GM12878 (cell line): ENCODE measurements at regions not wholly inside any gene's neighbourhood (a gene's known extent, or its start where the extent isn't known, plus 50 kb on each side); places are given as distances from the start of the nearest gene placed in this dataset.

Source experiments
- ATAC-seq: fragments of 200-7000 bp; cut with Tn5 transposase; 3 replicates; pipeline ENCODE4 v1.9.1; 2020; ENCODE audit warnings: mild to moderate bottlenecking, moderate library complexity
- BruUV-seq: library from RNA; stranded (reverse); fragments of 400-500 nt; replicated peaks from 2 replicates; lab custom pipeline; 2021; lab: Mats Ljungman, UMichigan
- CTCF ChIA-PET: fragments of 300-600 bp; sonication (Branson Sonifier 250); formaldehyde crosslinking; extraction: SDS; loops from one replicate; lab custom pipeline; 2021; ENCODE audit warnings: inconsistent platforms; lab: Yijun Ruan, JAX
- POLR2A ChIA-PET: fragments of 350-600 bp; formaldehyde crosslinking; extraction: SDS; loops from one replicate; lab custom pipeline; 2021; ENCODE audit warnings: inconsistent platforms; lab: Charles Lee
- RAD21 ChIA-PET: fragments of 300-600 bp; sonication (Branson Sonifier 250); formaldehyde crosslinking; loops from one replicate; lab custom pipeline; 2023; ENCODE audit warnings: antibody characterized with exemption; ENCODE audit not compliant: unreplicated experiment; lab: Charles Lee
- SMC1A ChIA-PET: fragments of 300-600 bp; sonication (Branson Sonifier 250); formaldehyde crosslinking; loops from one replicate; lab custom pipeline; 2023; ENCODE audit not compliant: unreplicated experiment, uncharacterized antibody; lab: Charles Lee
- DNase-seq: peaks from one replicate; pipeline ENCODE4 v3.0.0-alpha.2; 2011; ENCODE audit warnings: low read depth, low spot score
- FAIRE-seq: peaks from 3 replicates; lab custom pipeline; 2011; peaks lifted over from hg19 to GRCh38; lab: Jason Lieb, UNC
- H2AFZ ChIP-seq: 2 replicates; pipeline ENCODE4 v1.6.0; 2011; ENCODE audit warnings: low read depth, low read length, control low read depth; ENCODE audit not compliant: control insufficient read depth
- H3K27ac ChIP-seq: 2 replicates; pipeline ENCODE4 v1.5.1; 2011; ENCODE audit warnings: control low read depth; ENCODE audit not compliant: control insufficient read depth, insufficient read depth
- H3K27me3 ChIP-seq, 2 experiments: replicated peaks in 1 of 2; 2 replicates each; pipeline versions ENCODE4 v1.6.0 to v1.6.1; 2011; ENCODE audit warnings: low read length in 1 of 2; ENCODE audit not compliant: control insufficient read depth in 2 of 2, insufficient read depth in 2 of 2
- H3K36me3 ChIP-seq, 2 experiments: 2 replicates each; pipeline ENCODE4 v1.5.1; 2011; ENCODE audit warnings: low read length in 1 of 2; ENCODE audit not compliant: control insufficient read depth in 2 of 2, insufficient read depth in 2 of 2
- H3K4me1 ChIP-seq: 2 replicates; pipeline ENCODE4 v1.6.1; 2011; ENCODE audit warnings: mild to moderate bottlenecking, low read length, moderate library complexity, mixed read lengths; ENCODE audit not compliant: control insufficient read depth, insufficient read depth
- H3K4me2 ChIP-seq: 2 replicates; pipeline ENCODE4 v1.6.0; 2011; ENCODE audit warnings: control low read depth; ENCODE audit not compliant: control insufficient read depth, insufficient read depth
- H3K4me3 ChIP-seq: fragments of 200-600 bp; sonication (generic); 2 replicates; pipeline ENCODE4 v1.5.1; 2016
- H3K79me2 ChIP-seq: 2 replicates; pipeline ENCODE4 v1.6.0; 2011; ENCODE audit warnings: low read length; ENCODE audit not compliant: control insufficient read depth, insufficient read depth
- H3K9ac ChIP-seq: 2 replicates; pipeline ENCODE4 v1.8.0; 2011; ENCODE audit warnings: low read length, control low read depth, mixed read lengths; ENCODE audit not compliant: control insufficient read depth, insufficient read depth
- H3K9me3 ChIP-seq: replicated peaks from 3 replicates; pipeline ENCODE4 v1.5.1; 2011; ENCODE audit warnings: mild to moderate bottlenecking, low read length; ENCODE audit not compliant: control insufficient read depth, insufficient read depth
- H4K20me1 ChIP-seq: 2 replicates; pipeline ENCODE4 v1.6.0; 2011; ENCODE audit not compliant: control insufficient read depth, insufficient read depth
- BACH1 ChIP-seq: fragments of 450-650 bp; IDR thresholded peaks from 2 replicates; pipeline ENCODE4 v1.6.1; 2017; ENCODE audit warnings: mild to moderate bottlenecking, borderline replicate concordance
- BMI1 ChIP-seq: fragments of 450-650 bp; IDR thresholded peaks from 2 replicates; pipeline ENCODE4 v1.6.1; 2016; ENCODE audit warnings: mild to moderate bottlenecking, moderate library complexity, borderline replicate concordance
- CBX3 ChIP-seq: fragments of 200-600 bp; sonication (generic); IDR thresholded peaks from 2 replicates; pipeline ENCODE4 v1.6.1; 2016; ENCODE audit warnings: low read depth, borderline replicate concordance
- EGR1 ChIP-seq, 2 experiments: IDR thresholded peaks; 1 replicate in 1 of 2; 2 replicates in 1 of 2; pipeline ENCODE4 v1.6.1; 2011 to 2012; ENCODE audit warnings: low read depth in 2 of 2, low read length in 2 of 2, borderline replicate concordance in 1 of 2, mild to moderate bottlenecking in 1 of 2, moderate library complexity in 1 of 2
- FOXK2 ChIP-seq: fragments of 450-650 bp; IDR thresholded peaks from 2 replicates; pipeline ENCODE4 v1.6.1; 2017; ENCODE audit warnings: mild to moderate bottlenecking, moderate library complexity
- FOXM1 ChIP-seq: IDR thresholded peaks from 2 replicates; pipeline ENCODE4 v1.6.1; 2012; ENCODE audit warnings: low read depth, mild to moderate bottlenecking, inconsistent platforms, low read length, moderate library complexity
- GABPA ChIP-seq: IDR thresholded peaks from 2 replicates; pipeline ENCODE4 v1.6.1; 2014; ENCODE audit warnings: antibody characterized with exemption, low read depth, mild to moderate bottlenecking, inconsistent platforms
- HDAC6 ChIP-seq: fragments of 200-600 bp; sonication (generic); IDR thresholded peaks from one replicate; pipeline ENCODE4 v1.8.0; 2017; ENCODE audit warnings: antibody characterized with exemption; ENCODE audit not compliant: unreplicated experiment
- KLF5 ChIP-seq: fragments of 450-650 bp; IDR thresholded peaks from 2 replicates; pipeline ENCODE4 v1.6.1; 2014; ENCODE audit warnings: mild to moderate bottlenecking; ENCODE audit not compliant: partially characterized antibody
- MEF2A ChIP-seq: IDR thresholded peaks from 2 replicates; pipeline ENCODE4 v1.6.1; 2011; ENCODE audit warnings: low read depth, mild to moderate bottlenecking, low read length, moderate library complexity; ENCODE audit not compliant: insufficient read depth
- RELA ChIP-seq: fragments of 450-650 bp; IDR thresholded peaks from 2 replicates; pipeline ENCODE4 v1.8.0; 2014; ENCODE audit warnings: borderline replicate concordance; ENCODE audit not compliant: partially characterized antibody
- SMAD1 ChIP-seq: fragments of 450-650 bp; IDR thresholded peaks from 2 replicates; pipeline ENCODE4 v1.6.1; 2018; ENCODE audit warnings: mild to moderate bottlenecking, low read depth; ENCODE audit not compliant: partially characterized antibody
- SMAD5 ChIP-seq: IDR thresholded peaks from 2 replicates; pipeline ENCODE4 v1.6.1; 2016; ENCODE audit warnings: antibody characterized with exemption, low read depth
- YBX1 ChIP-seq: fragments of 450-650 bp; IDR thresholded peaks from 2 replicates; pipeline ENCODE4 v1.6.1; 2016; ENCODE audit warnings: antibody characterized with exemption
- ZNF217 ChIP-seq: fragments of 450-650 bp; IDR thresholded peaks from 2 replicates; pipeline ENCODE4 v1.6.1; 2017; ENCODE audit warnings: antibody characterized with exemption, mild to moderate bottlenecking
- ZNF24 ChIP-seq: fragments of 450-650 bp; IDR thresholded peaks from 2 replicates; pipeline ENCODE4 v1.6.1; 2017; ENCODE audit warnings: antibody characterized with exemption, mild to moderate bottlenecking
- WGBS: methylation state at CpG from one replicate; pipeline ENCODE4 v1.1.6; 2016; ENCODE audit warnings: low lambda C conversion rate; ENCODE audit not compliant: insufficient replicate concordance, insufficient coverage; ENCODE audit errors: missing lambda C conversion rate; 5-methylcytosine and 5-hydroxymethylcytosine counted together
- in situ Hi-C: fragments of 300-500 bp; cut with MboI; formaldehyde crosslinking; loops from 9 replicates; pipeline ENCODE4 v1.14.3; 2018; ENCODE audit warnings: mixed read lengths
- intact Hi-C: fragments of 100-400 bp; cut with micrococcal nuclease; formaldehyde crosslinking; loops from one replicate; pipeline ENCODE4 v1.14.2; 2022; ENCODE audit not compliant: unreplicated experiment
- TF ChIP-seq, protein P1 (sequence below): fragments of 450-650 bp; IDR thresholded peaks from 2 replicates; pipeline ENCODE4 v1.6.1; 2017; ENCODE audit warnings: antibody characterized with exemption, mild to moderate bottlenecking, moderate library complexity

DNA sequence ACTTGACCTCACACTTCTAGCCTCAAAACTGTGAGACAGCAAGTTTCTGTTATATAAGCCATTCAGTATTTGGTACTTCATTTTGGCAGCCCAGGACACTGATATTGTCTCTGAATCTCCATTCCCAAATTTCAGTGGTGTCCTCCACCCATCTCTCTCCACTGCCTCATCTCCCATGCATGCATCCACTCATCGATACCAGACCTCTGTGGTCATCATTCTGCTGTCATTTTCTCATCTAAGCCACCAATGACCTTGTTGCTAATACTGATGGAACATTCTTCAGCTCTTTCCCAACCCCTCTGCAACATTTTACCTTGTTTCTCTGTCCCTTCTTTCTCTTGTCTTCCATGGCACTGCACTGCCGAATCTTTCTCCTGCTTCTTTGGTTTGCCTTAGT lies 221.8 kb downstream of the SNX18 start:
- Histone ChIP-seq H2AFZ (no peak overlapping the region), H4K20me1 (no peaks in the 10 kb centered on the region), H3K4me1 (peaks cover 8% of the 10 kb centered on the region), H3K4me2 (no peak overlapping the region), H3K27ac (no peak overlapping the region), H3K79me2 (no peaks in the 10 kb centered on the region), H3K9me3 (no peaks in the 10 kb centered on the region), H3K9ac (no peak overlapping the region), H3K4me3 (no peak overlapping the region), H3K36me3 (no peaks in the 10 kb centered on the region), H3K27me3 (no peaks in the 10 kb centered on the region)
- POLR2A ChIA-PET: no interaction called here
- RAD21 ChIA-PET: no interaction called here
- in situ Hi-C loops: no loop called here
- no TSS peak for BruUV-seq
- no peak for ATAC-seq
- intact Hi-C loops: no loop called here
- CTCF ChIA-PET: no interaction called here
- no peak for TF ChIP-seq BACH1
- no peak for TF ChIP-seq MEF2A
- TF ChIP-seq RELA: no peak
- WGBS: 27% methylated on average over 2 of the region's 2 CpGs
- DNase-seq: no peak
- no peak for FAIRE-seq
- SMC1A ChIA-PET: no interaction called here

DNA sequence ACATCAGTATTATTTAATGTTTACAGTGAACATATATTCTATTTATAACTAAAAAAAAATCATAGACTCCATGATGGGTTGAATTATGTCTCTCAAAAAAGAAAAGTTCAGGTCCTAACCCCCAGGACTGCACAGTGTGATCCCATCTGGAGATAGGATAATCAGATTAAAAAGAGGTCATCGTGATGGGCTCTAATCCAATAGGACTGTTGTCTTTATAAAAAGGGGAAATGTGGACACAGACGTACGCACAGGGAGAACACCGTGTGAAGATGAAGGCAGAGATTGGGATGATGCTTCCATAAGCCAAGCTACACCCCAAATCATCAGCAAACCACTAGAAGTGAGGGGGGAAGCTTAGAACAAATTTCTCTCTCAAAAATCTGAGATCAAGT lies 221.4 kb downstream of the SNX18 start:
- H3K4me1 ChIP-seq: peaks cover 4% of the 10 kb centered on the region
- in situ Hi-C loops (no loop called here), intact Hi-C loops (no loop called here)
- H2AFZ ChIP-seq: no peak overlapping the region
- no peaks in the 10 kb centered on the region for H3K27me3 ChIP-seq
- DNase-seq: no peak
- ChIA-PET POLR2A (no interaction called here), RAD21 (no interaction called here), SMC1A (no interaction called here), CTCF (no interaction called here)
- no peak overlapping the region for H3K27ac ChIP-seq
- H4K20me1 ChIP-seq: no peaks in the 10 kb centered on the region
- ATAC-seq: no peak
- H3K36me3 ChIP-seq: no peaks in the 10 kb centered on the region
- H3K4me2 ChIP-seq: no peak overlapping the region
- no TSS peak for BruUV-seq
- H3K79me2 ChIP-seq: no peaks in the 10 kb centered on the region
- FAIRE-seq: no peak
- no peak overlapping the region for H3K4me3 ChIP-seq
- H3K9me3 ChIP-seq: no peaks in the 10 kb centered on the region
- 67% methylated on average over 4 of the region's 4 CpGs for WGBS
- H3K9ac ChIP-seq: no peak overlapping the region
- TF ChIP-seq, protein P1, sequence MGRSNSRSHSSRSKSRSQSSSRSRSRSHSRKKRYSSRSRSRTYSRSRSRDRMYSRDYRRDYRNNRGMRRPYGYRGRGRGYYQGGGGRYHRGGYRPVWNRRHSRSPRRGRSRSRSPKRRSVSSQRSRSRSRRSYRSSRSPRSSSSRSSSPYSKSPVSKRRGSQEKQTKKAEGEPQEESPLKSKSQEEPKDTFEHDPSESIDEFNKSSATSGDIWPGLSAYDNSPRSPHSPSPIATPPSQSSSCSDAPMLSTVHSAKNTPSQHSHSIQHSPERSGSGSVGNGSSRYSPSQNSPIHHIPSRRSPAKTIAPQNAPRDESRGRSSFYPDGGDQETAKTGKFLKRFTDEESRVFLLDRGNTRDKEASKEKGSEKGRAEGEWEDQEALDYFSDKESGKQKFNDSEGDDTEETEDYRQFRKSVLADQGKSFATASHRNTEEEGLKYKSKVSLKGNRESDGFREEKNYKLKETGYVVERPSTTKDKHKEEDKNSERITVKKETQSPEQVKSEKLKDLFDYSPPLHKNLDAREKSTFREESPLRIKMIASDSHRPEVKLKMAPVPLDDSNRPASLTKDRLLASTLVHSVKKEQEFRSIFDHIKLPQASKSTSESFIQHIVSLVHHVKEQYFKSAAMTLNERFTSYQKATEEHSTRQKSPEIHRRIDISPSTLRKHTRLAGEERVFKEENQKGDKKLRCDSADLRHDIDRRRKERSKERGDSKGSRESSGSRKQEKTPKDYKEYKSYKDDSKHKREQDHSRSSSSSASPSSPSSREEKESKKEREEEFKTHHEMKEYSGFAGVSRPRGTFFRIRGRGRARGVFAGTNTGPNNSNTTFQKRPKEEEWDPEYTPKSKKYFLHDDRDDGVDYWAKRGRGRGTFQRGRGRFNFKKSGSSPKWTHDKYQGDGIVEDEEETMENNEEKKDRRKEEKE: no peak
- no peak for TF ChIP-seq FOXK2
- no peak for TF ChIP-seq YBX1
- no peak for TF ChIP-seq FOXM1
- no peak for TF ChIP-seq ZNF24
- TF ChIP-seq CBX3: no peak
- TF ChIP-seq KLF5: no peak
- TF ChIP-seq GABPA: no peak
- no peak for TF ChIP-seq EGR1 (IDR thresholded peaks at IDR 0.05; ENCODE audit: borderline replicate concordance in 1 of 2, low read depth in 2 of 2, low read length in 2 of 2)
- no peak for TF ChIP-seq HDAC6
- no peak for TF ChIP-seq SMAD5
- no peak for TF ChIP-seq SMAD1
- no peak for TF ChIP-seq ZNF217
- TF ChIP-seq BMI1: no peak
